ENCODE measurements at regions not wholly inside any gene's neighbourhood (a gene's known extent, or its start where the extent isn't known, plus 50 kb on each side); places are given as distances from the start of the nearest gene placed in this dataset.
"Not testable (repeated sequence)": the region's sequence is repeated elsewhere in the genome, so short reads cannot be mapped to it uniquely, and the experiment has no call there.

DNA sequence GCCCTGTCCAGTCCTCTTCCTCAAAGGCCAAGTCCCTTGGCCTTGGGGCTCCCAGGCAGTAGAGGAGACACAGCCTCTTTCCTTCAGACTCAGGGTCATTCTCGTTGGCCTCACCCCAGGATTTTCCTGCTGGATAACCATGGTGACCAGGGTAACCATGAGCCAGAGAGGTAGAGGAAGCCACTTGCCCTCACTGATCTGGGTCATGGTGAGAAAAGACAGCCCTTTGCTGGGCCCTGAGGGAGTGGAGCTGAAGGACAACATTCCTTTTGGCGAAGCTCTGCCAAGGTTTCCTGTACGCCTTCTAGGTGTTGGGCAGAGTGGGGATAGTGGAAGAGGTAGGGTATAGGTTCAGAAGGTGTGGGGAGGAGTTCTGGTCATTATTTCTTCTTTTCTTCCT lies 53.1 kb upstream of the WNT4 start:
- no peak for DNase-seq (ENCODE audit: low read depth)

DNA sequence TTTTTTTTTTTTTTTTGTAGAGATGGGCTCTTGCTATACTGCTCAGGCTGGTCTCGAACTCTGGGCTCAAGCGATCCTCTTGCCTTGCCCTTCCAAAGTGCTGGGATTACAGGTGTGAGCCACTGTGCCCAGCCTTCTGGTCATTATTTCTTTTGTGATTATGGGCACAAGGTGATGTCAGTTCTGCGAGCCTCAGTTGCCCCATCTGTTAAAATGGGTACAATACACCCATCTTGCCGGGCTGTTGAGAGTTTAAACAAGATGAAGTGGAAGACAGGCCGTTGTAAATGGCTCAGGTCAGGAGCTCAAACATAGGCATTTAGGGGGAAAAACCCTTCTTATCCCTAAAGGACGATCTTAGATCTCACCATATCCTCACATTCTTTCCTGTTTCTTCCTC lies 53.7 kb upstream of the WNT4 start:
- no peak for DNase-seq (ENCODE audit: low read depth)

DNA sequence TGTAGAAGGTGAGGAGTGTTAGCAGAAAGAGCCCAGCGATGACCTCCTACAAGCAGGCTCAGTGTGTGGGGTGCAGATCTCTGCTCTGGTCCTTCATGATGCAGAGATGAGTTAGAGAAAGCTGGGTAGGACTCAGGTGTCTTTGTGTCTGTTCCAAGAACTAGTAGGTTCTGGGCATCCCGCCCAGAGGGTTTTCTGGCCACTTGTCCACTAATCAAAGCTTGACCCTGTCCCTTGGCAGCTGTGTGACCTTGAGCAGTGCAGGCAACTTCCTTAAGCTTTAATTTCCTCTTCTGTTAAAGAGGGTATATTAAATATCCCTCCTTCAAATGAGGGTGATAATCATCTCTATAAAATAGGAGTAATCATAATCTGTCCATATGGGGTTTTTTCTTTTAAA lies 54.7 kb upstream of the WNT4 start:
- DNase-seq (ENCODE audit: low read depth), result no peak

DNA sequence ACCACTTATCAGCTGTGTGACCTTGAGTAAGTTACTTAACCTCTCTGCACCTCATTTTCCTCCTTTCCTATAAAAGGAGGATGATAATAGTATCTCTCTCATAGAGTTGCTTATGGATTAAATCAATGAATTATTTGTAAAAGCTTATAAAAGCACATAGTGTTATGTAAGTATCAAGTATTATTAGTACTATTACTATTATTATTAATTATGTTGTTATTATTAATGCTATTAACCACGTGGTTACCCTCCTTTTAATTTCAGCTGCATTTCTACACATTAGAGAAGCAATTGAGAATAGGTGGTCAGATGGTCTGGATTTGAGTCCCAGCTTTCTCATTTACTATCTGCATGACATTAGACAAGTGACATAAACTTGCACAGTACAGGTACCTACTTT lies 58.1 kb upstream of the WNT4 start:
- no peak for DNase-seq (ENCODE audit: low read depth)

DNA sequence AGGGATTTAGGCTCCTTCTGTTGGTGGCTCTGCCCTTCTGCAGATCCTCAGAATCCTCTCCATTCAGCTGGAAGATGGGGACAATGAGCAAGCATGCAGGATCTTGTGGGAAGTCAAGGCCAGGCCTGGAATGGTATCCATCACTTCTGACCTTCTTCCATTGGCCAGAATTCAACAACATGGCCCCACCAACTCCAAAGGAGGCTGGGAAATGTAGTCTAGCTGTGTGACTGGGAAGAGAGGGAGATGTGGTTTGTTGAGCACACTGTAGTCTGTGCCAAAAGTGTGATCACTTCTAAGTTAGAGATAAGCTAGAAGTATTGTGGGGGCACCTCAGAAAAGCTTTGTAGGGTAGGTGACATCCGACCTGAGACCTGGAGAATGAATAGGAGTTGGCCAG lies 60.4 kb upstream of the WNT4 start:
- DNase-seq (ENCODE audit: low read depth), result no peak

DNA sequence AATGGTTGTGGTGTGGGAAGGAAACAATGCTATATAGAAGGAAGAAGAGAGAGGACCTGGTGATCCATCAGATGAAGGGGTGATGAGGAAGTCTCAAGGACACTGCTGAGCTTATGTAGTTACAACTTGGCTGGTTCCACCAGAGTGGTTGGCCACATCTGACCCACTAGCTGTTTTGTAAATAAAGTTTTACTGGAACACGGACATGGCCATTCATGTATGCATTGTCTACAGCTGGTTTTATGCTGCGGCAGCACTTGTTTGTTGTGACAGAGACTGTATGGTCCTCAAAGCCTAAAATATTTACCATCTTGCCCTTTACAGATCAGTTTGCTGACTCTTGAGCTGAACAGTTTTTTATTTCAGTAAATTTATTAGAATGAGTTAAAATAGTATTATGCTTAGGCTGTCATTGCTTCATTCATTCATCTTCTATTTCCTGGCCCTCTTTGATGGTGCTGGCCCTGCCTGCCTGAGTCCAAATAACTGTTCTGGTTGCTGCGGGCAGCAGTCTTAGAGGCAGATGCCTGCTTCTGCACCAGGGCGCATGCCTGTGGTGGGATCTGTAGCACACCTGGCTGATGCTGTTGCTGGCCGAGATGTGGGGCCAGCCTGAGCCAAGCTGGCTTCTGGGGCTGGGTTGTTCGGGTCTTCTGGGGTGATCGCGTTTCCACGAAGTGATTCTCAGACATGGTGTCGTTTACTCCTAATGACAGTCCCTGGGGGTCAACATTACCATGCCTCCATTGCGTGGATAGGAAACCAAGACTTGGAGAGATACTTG lies 61.4 kb upstream of the WNT4 start:
- DNase-seq (ENCODE audit: low read depth), result no peak

DNA sequence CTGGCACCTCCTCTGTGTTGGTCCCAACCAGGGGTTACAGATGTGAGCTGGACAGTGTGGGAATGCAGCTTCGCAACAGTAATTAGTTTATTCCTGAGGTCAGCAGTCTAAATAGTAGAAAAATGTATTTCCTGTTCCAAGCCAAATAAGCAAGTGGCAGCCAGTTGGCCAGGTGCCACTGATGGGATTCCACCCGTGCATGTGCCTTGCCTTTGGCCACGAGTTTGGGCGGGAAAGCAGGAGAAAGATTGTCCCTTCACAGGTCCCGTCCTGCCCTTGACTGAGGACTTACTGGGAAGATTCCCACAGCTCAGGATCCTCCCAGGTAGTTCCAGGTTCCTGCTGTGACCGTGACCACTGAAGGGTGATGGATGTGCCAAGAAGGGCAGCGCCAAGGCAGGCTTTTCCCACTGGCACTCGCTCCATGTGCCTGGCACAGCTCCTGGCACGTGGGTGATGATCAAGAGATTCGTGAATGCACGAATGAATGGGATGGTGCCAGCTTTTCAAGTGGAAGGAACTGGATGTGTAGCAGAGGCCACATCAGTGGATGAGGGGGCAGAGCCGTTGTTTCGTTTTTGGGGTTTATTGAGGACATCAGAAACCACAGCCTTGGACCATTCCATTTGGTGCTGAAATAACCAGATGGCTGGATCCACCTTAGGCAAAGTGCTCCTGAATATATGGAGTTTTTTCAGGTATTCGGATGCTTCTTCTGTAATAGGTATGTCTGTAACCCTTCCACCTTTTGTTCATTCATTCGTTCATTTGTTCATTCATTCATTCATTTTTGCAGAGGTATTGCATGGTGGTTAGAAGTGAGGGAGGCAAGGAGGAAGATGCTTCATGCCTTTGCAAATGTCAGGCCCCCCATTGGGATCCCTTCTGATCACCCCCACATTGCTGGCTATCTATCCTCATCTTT lies 62.4 kb upstream of the WNT4 start:
- DNase-seq (ENCODE audit: low read depth), result no peak

DNA sequence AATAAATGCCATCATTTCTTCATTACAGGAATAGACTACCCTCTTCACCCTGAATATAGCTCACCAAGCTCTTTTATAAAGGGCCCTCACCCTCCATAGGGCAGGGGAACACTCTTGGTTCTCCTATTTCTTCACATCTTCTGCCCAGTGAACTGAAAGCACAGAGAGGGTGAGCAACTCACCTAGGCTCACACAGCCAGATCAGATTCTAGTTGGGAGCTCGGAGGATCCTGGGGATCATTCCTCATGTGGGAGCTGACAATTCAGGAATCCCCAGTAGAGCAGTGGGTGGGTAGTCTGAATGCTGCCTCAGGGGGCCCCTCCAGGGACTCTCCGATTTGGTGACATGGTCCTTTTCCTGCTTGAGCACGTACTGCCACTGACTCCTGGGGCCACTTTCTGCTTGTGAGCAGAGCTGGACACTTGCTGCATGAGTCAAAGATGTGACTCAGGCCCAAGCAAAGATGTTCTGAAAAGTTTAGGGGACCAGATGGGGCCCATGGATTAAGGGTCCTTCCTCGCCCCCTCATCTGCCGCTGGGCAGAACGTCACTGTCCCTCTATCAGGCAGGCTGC lies 63.7 kb upstream of the WNT4 start:
- DNase-seq (ENCODE audit: low read depth), result no peak

DNA sequence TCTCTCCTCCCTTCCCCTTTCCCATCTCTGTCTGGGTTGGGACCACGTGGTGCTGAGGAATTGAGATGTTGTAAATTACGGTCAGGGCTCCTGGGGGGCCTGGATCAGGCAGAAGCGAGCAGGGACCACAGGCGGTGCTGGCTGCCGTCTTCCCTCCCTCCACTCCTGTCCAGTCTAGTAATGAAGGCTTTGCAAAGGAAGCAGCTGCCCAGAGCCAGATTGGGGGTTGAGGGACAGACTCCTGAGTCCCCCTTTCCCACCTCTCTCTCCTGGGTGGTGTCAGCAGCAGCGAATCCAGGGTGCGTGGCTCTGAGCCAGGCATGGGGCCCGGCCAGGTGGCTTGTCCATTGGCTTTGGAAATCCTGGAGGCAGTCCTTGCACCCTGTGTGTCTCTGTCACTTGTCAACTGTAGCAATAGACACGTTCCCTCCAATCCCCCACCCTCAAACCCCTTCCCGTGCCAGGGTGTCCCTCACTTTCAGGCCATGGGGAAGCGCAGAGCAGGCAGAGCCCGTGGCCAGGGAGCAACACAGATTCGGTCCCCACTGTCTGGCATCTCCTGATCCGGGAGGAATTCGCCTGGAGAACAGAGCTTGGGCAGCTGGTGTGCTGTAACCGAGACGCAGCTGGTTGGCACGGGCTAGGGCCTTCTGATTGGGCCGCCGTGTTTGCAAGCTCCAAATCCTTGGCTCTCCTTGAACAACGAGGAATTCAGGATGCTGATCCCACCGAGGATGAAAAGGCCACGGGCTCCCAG lies 64.8 kb upstream of the WNT4 start:
- no peak for DNase-seq (ENCODE audit: low read depth)

DNA sequence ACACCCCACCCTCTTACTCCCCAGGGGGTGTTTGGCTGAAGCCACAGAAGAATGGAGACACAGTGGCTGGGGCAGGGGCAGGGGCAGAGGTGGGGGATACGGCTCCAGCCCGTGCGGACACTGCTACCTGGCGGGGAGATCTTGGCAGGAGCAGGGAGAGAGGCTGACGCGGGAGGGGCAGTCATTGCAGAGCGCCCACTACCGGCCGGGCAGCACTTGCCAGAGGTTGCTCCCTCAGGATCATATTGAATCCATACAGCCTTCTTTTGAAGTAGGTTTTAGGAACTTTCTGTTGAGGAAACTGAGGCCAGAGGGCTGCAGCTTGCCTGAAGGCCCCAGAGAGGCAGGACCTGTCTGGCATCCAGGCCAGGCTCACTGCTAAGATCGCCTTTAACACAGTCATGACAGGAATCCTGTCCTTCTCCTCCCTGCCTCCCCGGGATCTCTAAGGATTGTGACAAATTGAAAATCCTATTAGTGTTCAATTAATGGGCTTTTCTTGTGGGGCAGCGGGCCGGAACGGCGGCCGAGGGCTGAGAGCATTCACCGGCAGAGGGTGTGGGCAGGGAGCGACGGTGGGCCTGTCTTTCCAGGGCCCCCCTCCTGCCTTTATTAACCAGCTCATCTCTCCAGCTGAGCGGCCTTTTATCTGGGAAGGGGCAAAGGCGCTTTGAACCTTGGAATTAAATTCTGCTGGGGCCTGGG lies 65.5 kb upstream of the WNT4 start:
- no peak for DNase-seq (ENCODE audit: low read depth)

DNA sequence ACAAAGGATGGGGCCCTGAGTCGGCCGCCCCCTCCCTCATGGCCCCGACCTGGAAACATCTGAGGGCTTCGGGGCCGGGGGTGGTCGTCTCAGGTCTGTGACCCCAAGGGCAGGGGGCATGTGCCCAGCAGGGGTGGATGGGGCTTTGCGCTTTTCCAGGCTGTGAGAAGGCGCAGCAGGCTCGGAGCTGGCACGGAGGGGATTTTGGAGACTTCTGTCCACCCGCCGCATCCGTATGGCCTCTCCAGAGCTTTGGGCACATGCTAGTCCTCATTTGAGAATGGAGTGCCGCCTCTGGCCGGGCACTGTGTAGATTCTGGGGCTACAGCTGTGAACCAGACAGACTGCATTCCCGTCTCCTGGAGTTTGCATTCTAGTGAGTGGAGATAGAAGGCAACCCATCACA lies 66.1 kb upstream of the WNT4 start:
- no peak for DNase-seq (ENCODE audit: low read depth)

DNA sequence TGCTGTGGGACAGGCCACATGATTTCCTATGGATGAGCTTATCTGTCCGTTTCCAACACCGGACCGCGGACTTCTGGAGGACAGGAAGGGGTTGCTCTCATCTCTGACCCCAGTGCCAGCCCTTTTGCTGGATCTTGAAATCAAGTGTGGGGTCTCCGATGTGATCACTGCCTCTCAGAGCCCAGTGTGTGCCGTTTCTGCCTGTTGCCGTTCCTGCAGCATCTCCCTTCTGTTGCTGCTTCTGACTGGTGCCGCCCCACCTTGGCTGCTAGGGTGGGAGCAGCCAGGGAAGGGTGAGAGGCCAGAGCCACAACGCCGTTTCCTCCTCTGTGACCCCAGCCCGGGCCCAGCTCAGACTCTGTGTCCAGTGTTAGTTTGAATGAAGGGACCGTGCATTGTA lies 67.3 kb upstream of the WNT4 start:
- DNase-seq (ENCODE audit: low read depth), result no peak

DNA sequence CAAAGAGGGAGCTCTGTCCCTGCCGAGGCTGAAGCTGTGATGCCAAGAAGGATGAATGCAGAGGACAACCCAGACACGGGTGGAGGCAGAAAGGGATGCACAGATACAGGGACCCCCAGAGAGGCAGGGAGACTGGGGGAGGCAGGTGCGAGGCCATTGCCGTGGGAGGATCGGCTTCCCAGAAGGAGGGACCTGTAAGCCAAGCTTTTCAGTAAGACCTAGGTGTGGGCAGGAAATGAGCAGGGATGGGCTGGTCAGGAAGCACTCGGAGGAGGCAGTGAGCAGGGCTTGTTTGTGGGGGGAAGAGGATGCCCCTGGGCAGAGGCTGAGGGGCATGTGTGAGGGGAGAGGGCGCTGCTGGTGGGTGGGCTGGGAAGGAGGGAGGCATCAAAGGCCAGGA lies 67.7 kb upstream of the WNT4 start:
- no peak for DNase-seq (ENCODE audit: low read depth)

DNA sequence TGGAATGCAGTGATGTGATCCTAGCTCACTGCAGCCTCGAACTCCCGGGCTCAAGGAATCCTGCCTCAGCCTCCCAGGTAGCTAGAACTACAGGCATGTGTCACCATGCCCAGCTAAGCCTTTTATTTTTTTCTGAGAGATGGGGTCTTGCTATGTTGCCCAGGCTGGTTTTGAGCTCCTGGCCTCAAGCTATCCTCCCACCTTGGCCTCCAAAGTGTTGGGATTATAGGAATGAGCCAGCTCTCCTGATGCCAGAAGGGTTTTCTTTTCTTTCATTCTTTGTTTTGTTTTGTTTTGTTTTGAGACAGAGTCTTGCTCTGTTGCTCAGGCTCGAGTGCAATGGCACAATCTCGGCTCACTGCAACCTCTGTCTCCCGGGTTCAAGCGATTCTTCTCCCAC lies 68.6 kb upstream of the WNT4 start:
- not testable (repeated sequence) for DNase-seq (ENCODE audit: low read depth)

DNA sequence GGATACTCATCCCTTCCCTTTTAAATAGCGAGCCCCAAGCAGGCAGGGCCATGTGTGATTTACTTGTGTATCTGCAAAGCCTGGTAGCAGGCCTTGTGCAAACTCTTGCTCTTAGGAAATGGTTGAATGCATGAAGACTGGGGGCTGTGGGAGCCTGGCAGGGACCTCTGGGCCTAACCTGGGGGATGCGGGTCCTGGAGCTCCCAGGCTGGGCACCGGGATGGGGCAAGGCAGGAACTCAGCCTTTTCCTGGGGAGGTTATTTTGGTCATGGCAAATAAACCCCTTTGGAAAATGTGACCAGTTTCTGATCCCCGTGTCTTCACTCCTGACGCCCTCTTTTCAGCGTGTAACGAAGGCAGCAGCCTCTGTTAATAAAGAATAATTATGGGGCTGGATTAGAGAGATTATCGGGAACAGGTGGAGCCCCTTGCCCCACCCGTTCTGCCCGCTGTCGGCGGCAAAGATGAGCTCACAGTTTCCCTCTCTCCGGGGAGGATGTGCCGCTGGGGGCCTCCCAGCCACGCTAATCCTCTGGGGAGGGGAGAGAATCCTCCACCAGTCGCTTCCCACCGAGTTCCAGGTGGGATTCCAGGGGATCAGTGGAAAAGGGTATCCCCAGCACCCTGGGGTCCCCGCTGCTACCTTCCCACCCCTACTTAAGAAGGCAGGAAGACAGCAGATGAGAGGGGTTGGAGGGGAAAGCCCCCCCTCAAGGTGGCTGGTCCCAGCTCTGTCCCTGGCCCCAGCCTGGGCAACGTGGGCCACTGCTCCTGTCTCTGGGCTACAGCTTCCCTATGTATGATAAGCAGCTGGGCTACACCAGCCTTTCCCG lies 69.7 kb upstream of the WNT4 start:
- DNase-seq (ENCODE audit: low read depth), result no peak

DNA sequence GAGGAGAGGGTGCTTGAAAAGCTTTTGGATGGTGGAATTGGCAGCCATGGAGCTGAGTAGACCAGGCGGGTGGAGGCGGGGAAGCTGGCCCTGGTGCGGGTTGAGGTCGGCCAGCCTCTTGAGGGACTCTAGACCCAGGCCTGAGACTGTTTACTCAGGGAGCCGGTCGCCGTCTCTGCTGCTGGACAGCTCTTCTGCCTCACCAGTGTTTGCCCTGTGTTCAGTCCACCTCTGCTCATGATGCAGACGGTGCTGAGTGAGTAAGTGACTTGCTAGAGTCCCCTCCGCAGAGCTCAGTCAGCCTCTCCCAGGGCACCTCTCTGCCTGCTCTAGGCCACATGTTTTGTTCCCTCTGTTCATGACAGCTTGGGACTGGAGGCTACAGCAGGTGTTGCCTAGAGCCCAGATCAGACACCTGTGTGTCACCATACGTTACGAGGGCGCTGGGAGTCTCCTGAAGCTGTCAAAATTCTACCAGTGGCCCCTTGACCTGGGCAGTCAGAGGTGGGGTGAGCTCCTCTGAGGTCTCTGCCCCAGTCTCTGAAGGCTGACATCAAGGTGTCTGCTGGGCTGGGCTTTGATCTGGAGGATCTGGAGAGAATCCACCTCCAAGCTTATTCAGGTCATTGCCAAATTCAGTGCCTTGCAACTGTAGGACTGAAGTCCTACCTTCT lies 73.5 kb upstream of the WNT4 start:
- no peak for DNase-seq (ENCODE audit: low read depth)

DNA sequence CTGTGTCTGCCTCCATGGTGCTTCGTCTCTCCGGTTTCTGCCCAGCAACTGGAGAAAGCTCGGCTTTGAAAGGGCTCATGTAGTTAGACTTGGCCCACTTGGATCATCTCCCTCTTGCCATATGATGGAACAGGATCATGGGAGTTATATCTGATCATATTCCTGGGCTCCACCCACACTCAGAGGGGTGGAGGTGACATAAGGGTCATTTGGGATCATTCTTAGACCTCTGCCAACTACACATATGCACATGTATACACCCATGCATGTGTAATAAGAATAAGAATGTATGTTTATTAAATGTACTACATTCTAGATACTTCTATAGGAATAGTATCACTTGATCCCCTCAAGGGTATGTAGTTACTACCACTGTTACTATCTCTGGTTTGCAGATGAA lies 74.1 kb upstream of the WNT4 start:
- DNase-seq (ENCODE audit: low read depth), result no peak

DNA sequence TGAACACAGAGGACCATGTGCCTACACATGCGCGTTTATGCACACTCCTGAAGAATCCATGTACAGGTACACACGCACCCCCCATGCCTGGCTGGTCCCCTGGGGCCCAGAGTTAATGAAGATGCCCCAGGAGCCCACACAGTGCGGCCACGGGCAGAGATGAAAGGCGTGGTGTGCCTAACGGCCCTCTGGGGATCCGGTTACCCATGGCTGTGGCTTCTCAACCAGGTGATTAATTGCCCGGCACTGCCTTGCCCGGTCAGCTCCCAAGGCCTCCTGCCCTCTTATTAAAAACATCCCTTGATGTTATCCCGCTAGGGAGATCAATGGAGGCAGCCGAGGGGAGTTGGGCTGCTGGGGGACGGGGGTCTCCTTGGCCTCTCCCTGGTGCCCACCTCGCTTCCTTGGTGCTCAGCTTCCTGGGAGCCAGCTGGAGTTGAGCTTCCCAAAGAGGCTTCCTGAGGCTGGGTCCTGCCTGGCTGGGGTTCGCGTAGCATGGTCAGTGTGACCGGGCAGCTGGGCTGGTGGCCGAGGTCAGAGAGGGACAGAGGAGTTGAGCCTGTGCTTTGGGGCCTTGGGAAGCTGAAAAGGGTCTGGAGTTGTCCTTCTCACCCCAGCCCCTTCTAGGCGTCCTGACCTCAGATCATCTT lies 75.0 kb upstream of the WNT4 start:
- no peak for DNase-seq (ENCODE audit: low read depth)

DNA sequence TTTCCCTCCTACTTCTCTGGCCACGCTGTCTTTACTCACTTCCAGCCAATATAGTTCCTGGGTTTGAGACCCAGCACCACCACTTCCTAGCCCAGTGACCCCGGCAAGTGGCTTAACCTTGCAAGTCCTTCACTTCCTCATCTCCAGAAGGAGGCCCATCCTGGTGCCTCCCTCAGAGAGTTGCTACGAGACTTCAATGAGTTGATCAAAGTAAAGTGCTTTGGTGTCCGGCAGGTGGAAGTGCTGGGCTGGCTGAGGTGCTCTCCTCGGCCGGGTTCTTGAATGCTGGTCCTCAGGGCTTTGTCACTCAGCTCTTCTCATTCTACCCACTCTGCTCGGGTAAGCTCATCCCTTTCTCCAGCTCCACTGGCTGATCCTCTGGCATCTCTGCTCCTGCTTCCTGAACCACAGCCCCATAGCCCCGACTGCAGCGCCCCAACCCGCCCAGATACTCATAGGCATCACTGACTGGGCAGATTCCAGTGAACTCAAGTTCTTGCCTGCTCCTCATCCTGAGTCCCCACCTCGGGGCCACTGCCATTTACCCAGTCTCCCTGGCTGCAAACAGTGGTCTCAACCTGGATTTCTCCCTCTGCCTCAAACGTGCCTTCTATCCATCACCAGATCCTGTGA lies 75.8 kb upstream of the WNT4 start:
- no peak for DNase-seq (ENCODE audit: low read depth)

Measured in activated T-cell treated with anti-CD3 and anti-CD28 coated beads for 48 hours (primary cell).